ENCODE measurements at regions not wholly inside any gene's neighbourhood (a gene's known extent, or its start where the extent isn't known, plus 50 kb on each side); places are given as distances from the start of the nearest gene placed in this dataset.

- no CpG with 5 or more reads among the region's 1 CpG for WGBS, 2 experiments (ENCODE audit: extremely low coverage in 2 of 2, insufficient read length in 1 of 2)
- Histone ChIP-seq H3K14ac (replicated peaks; ENCODE audit: low read depth, low read length) (no peak overlapping the region), H2BK120ac (ENCODE audit: low read depth, low read length) (no peak overlapping the region), H3K9me3 (ENCODE audit: control insufficient read depth, insufficient read depth, low read length) (no peaks in the 10 kb centered on the region; the same call in 1 of the 2 replicates), H2AK5ac (ENCODE audit: low read depth, low read length) (no peak overlapping the region), H2BK5ac (ENCODE audit: low read depth, low read length, poor library complexity, severe bottlenecking) (no peak overlapping the region), H2AK9ac (replicated peaks; ENCODE audit: low read depth, low read length, poor library complexity) (no peak overlapping the region), H3K9me1 (ENCODE audit: insufficient read depth, low read length) (no peaks in the 10 kb centered on the region), H2AFZ (replicated peaks; ENCODE audit: low read length, poor library complexity) (no peak overlapping the region), H3K27ac (ENCODE audit: insufficient read depth, low read length) (no peak overlapping the region), H3K4ac (ENCODE audit: low read depth, low read length) (no peak overlapping the region), H3K27me3 (ENCODE audit: control insufficient read depth, insufficient read depth, low read length) (no peaks in the 10 kb centered on the region), H2BK15ac (ENCODE audit: low read depth, low read length) (no peak overlapping the region), H2BK20ac (ENCODE audit: low read depth, low read length) (no peak overlapping the region), H3K36me3 (ENCODE audit: control insufficient read depth, insufficient read depth, low read length) (no peaks in the 10 kb centered on the region), H3K79me1 (ENCODE audit: low read depth in 1 of 2, low read length in 2 of 2) (no peaks in the 10 kb centered on the region), H3K18ac (ENCODE audit: low read depth, low read length) (no peak overlapping the region), H3K4me1 (ENCODE audit: control insufficient read depth, insufficient read depth, low read length) (no peaks in the 10 kb centered on the region), H4K5ac (ENCODE audit: low read depth, low read length) (no peak overlapping the region), H3K56ac (ENCODE audit: extremely low read depth, insufficient read depth, low read length) (no peak overlapping the region), H4K91ac (ENCODE audit: insufficient read depth, low read depth, low read length) (no peak overlapping the region), H4K8ac (ENCODE audit: low read depth in 2 of 2, low read length in 2 of 2) (no peak overlapping the region), H3K4me3 (ENCODE audit: insufficient read depth, low read depth, low read length) (no peak overlapping the region), H4K20me1 (ENCODE audit: insufficient read depth, low read length) (no peaks in the 10 kb centered on the region), H3K4me2 (ENCODE audit: low read depth, low read length) (no peak overlapping the region), H3K23ac (ENCODE audit: low read depth, low read length) (no peak overlapping the region), H3K9ac (ENCODE audit: low read depth, low read length) (no peak overlapping the region)
- in situ Hi-C loops (cut with MboI; ENCODE audit: low sequenced_read_pairs): no loop called here
- TF ChIP-seq FOS (IDR thresholded peaks at IDR 0.05; ENCODE audit: low read depth, low read length) (no peak), RAD21 (IDR thresholded peaks at IDR 0.05; ENCODE audit: low read length) (no peak), MAZ (IDR thresholded peaks at IDR 0.05; ENCODE audit: borderline replicate concordance, low read depth, low read length) (no peak), MXI1 (IDR thresholded peaks at IDR 0.05; ENCODE audit: borderline replicate concordance, low read depth, low read length) (no peak), MAFK (IDR thresholded peaks at IDR 0.05; ENCODE audit: low read depth, low read length) (no peak), ELK1 (IDR thresholded peaks at IDR 0.05; ENCODE audit: borderline replicate concordance, low read depth, low read length) (no peak), USF2 (IDR thresholded peaks at IDR 0.05; ENCODE audit: low read depth, low read length) (no peak), CHD1 (IDR thresholded peaks at IDR 0.05; ENCODE audit: low read depth, low read length) (no peak), RFX5 (IDR thresholded peaks at IDR 0.05; ENCODE audit: low read depth, low read length) (no peak), RCOR1 (IDR thresholded peaks at IDR 0.05; ENCODE audit: insufficient replicate concordance, low read length) (no peak), CTCF (conservative IDR thresholded peaks at IDR 0.05; ENCODE audit: low read depth, low read length) (no peak), SMC3 (IDR thresholded peaks at IDR 0.05; ENCODE audit: low read depth, low read length) (no peak), BHLHE40 (IDR thresholded peaks at IDR 0.05; ENCODE audit: low read depth, low read length) (no peak), NFE2L2 (IDR thresholded peaks at IDR 0.05; ENCODE audit: low read depth, low read length) (no peak), POLR2A (IDR thresholded peaks at IDR 0.05; ENCODE audit: low read depth, low read length) (no peak)
- intact Hi-C loops (cut with micrococcal nuclease): no loop called here
- no TSS peak for BruUV-seq (replicated peaks)
- no peak for DNase-seq
- ChIA-PET POLR2A (ENCODE audit: unreplicated experiment) (no interaction called here), CTCF (interaction anchor here (0.9 kb wide), 1 partner anchor 13 kb away, joined by 3 read pairs; no protein-coding TSS in a partner anchor)
- dilution Hi-C loops (cut with HindIII; ENCODE audit: low sequenced_read_pairs, unreplicated experiment): no loop called here
- no peak for ATAC-seq (ENCODE audit: low read depth)
Measured at GRCh38 chr4:96787766-96788165, 947.9 kb downstream of the PDHA2 start.
